Suprapubic skin (tissue), 4 donors: ENCODE measurements at regions not wholly inside any gene's neighbourhood (a gene's known extent, or its start where the extent isn't known, plus 50 kb on each side); places are given as distances from the start of the nearest gene placed in this dataset.
"Not testable (repeated sequence)": the region's sequence is repeated elsewhere in the genome, so short reads cannot be mapped to it uniquely, and the experiment has no call there.

ENCODE experiments used
- DNase-seq, 2 donors: peaks; one replicate each; pipeline ENCODE4 v3.0.0-alpha.2; 2019; ENCODE audit warnings: low spot score in 2 of 2
- H3K27ac ChIP-seq: fragments of 200-600 bp; sonication (generic); one replicate; pipeline ENCODE4 v1.5.1; 2019
- H3K27me3 ChIP-seq: fragments of 200-600 bp; sonication (generic); one replicate; pipeline ENCODE4 v1.5.1; 2019
- H3K36me3 ChIP-seq: fragments of 200-600 bp; sonication (generic); one replicate; pipeline ENCODE4 v1.5.1; 2019
- H3K4me1 ChIP-seq: fragments of 200-600 bp; sonication (generic); one replicate; pipeline ENCODE4 v1.5.1; 2019
- H3K4me3 ChIP-seq: fragments of 200-600 bp; sonication (generic); one replicate; pipeline ENCODE4 v1.5.1; 2019; ENCODE audit warnings: mild to moderate bottlenecking
- H3K9me3 ChIP-seq: fragments of 200-600 bp; sonication (generic); one replicate; pipeline ENCODE4 v1.5.1; 2019
- CTCF ChIP-seq, 2 donors: fragments of 200-600 bp in 1 of 2; fragments of 450-650 bp in 1 of 2; sonication (generic) in 1 of 2; IDR thresholded peaks; one replicate each; pipeline ENCODE4 v1.5.1; 2016 to 2019; ENCODE audit warnings: antibody characterized with exemption in 2 of 2, mild to moderate bottlenecking in 1 of 2, moderate library complexity in 1 of 2
- EP300 ChIP-seq: sonication (generic); formaldehyde crosslinking; IDR thresholded peaks from one replicate; pipeline ENCODE4 v1.6.1; 2017; ENCODE audit warnings: antibody characterized with exemption
- POLR2A ChIP-seq, 2 donors: fragments of 450-650 bp; IDR thresholded peaks; one replicate each; pipeline ENCODE4 v1.6.1; 2017; ENCODE audit warnings: antibody characterized with exemption in 2 of 2, mild to moderate bottlenecking in 2 of 2, moderate library complexity in 2 of 2
- POLR2AphosphoS5 ChIP-seq, 3 donors: sonication (generic); formaldehyde crosslinking; IDR thresholded peaks; one replicate each; pipeline ENCODE4 v1.6.1; 2017; ENCODE audit warnings: antibody characterized with exemption in 3 of 3
- WGBS: methylation state at CpG from one replicate; pipeline ENCODE4 v1.1.5; 2018; 5-methylcytosine and 5-hydroxymethylcytosine counted together

DNA sequence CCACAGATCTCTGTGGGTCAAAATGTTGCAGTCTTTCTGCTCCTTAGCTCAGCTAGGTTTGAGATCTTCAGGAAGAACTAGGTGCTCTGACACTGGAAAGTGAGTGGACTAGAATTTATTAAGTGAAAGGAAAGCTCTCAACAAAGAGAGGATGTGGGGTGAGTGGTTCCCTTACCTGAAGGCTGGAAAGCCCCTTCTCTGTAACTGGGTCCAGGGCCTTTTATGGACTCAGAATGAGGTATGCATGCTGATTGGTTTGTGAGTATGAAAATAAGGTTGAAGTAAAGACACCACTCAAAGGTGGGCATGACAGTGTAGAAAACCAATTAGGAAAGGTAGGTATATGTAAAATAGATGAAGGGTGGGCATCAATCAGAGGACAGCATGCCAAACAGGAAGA is 485.5 kb downstream of the CD109 start:
- H3K9me3 ChIP-seq = no peaks in the 10 kb centered on the region
- no peak overlapping the region for H3K27ac ChIP-seq
- H3K27me3 ChIP-seq = no peaks in the 10 kb centered on the region
- no peaks in the 10 kb centered on the region for H3K36me3 ChIP-seq
- DNase-seq = no peak
- TF ChIP-seq CTCF (IDR thresholded peaks at IDR 0.05) = no peak
- no peak for TF ChIP-seq POLR2AphosphoS5 (IDR thresholded peaks at IDR 0.05)
- no peak for TF ChIP-seq EP300
- no peak for TF ChIP-seq POLR2A (IDR thresholded peaks at IDR 0.05)
- no peak overlapping the region for H3K4me3 ChIP-seq
- H3K4me1 ChIP-seq = no peaks in the 10 kb centered on the region

GRCh38 chr6:74177506-74177905 is 481.5 kb downstream of the CD109 start:
- Histone ChIP-seq H3K27me3 (no peaks in the 10 kb centered on the region), H3K9me3 (no peaks in the 10 kb centered on the region), H3K4me3 (no peak overlapping the region), H3K4me1 (no peaks in the 10 kb centered on the region), H3K27ac (no peak overlapping the region), H3K36me3 (no peaks in the 10 kb centered on the region)
- no peak for DNase-seq
- WGBS = 89% methylated on average over 4 of the region's 4 CpGs
- TF ChIP-seq POLR2A (IDR thresholded peaks at IDR 0.05) (no peak), EP300 (no peak), POLR2AphosphoS5 (IDR thresholded peaks at IDR 0.05) (no peak), CTCF (IDR thresholded peaks at IDR 0.05) (no peak)

GRCh38 chr6:74170550-74170949 is 474.5 kb downstream of the CD109 start:
- WGBS = 71% methylated on average over 2 of the region's 2 CpGs
- H3K4me3 ChIP-seq, H3K36me3 ChIP-seq, H3K27me3 ChIP-seq, H3K4me1 ChIP-seq, H3K9me3 ChIP-seq, DNase-seq, H3K27ac ChIP-seq: not testable (repeated sequence)

- no peak overlapping the region for H3K27ac ChIP-seq
- TF ChIP-seq POLR2AphosphoS5 (IDR thresholded peaks at IDR 0.05) (no peak), EP300 (no peak), POLR2A (IDR thresholded peaks at IDR 0.05) (no peak), CTCF (IDR thresholded peaks at IDR 0.05) (no peak)
- WGBS = 37% methylated on average over 2 of the region's 2 CpGs
- H3K4me3 ChIP-seq = no peak overlapping the region
- H3K27me3 ChIP-seq = no peaks in the 10 kb centered on the region
- H3K4me1 ChIP-seq = peaks cover 6% of the 10 kb centered on the region
- no peak for DNase-seq
- H3K9me3 ChIP-seq = no peaks in the 10 kb centered on the region
- no peaks in the 10 kb centered on the region for H3K36me3 ChIP-seq
Observed at GRCh38 chr6:74170118-74170517, 474.1 kb downstream of the CD109 start.

DNA sequence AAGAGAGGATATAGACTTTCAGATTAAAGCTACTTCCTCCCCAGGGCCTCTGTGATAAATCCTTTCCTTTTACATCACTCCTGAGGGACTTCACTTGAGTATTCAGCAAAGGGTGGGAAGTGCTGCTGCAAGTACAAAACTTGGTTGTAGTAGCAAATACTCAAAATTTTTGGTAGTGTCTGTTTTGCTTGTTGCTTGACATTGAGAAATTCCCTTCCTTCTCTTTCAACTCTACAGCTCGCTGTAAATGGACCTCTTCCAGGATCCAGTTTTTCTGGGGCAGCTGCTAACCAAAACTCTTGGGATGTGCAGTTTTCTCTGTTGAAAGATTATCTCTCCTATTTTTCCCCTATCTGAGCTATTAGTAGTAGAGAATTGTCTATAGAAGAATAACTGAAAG is 472.0 kb downstream of the CD109 start:
- 33% methylated on average over 1 of the region's 1 CpG for WGBS
- H3K4me1 ChIP-seq = peaks cover 6% of the 10 kb centered on the region
- TF ChIP-seq POLR2A (IDR thresholded peaks at IDR 0.05) (no peak), EP300 (no peak), CTCF (IDR thresholded peaks at IDR 0.05) (no peak), POLR2AphosphoS5 (IDR thresholded peaks at IDR 0.05) (no peak)
- no peak overlapping the region for H3K27ac ChIP-seq
- H3K36me3 ChIP-seq = no peaks in the 10 kb centered on the region
- H3K4me3 ChIP-seq = no peak overlapping the region
- H3K27me3 ChIP-seq = no peaks in the 10 kb centered on the region
- no peaks in the 10 kb centered on the region for H3K9me3 ChIP-seq
- no peak for DNase-seq

DNA sequence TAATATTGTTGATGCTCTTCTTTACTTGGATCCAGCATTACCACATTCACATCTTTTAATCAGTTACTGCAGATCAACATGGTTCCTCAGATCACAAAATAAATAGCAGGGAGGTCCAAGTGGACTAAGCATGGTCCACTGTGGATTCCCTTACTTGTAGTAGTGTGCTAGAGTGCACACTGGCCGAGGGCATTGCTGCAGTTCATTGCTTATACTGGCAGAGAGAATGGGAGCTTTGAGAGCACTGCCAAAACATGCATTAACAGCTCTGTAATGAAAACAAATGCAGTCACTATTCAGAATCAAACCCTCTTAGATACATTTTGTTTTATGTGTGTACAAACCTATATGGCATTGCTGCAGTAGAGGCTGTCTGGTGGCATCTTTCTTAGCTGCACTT is 471.5 kb downstream of the CD109 start:
- H3K27ac ChIP-seq = no peak overlapping the region
- no peaks in the 10 kb centered on the region for H3K36me3 ChIP-seq
- no peak overlapping the region for H3K4me3 ChIP-seq
- no peaks in the 10 kb centered on the region for H3K9me3 ChIP-seq
- 56% methylated on average over 1 of the region's 1 CpG for WGBS
- peaks cover 6% of the 10 kb centered on the region for H3K4me1 ChIP-seq
- H3K27me3 ChIP-seq = no peaks in the 10 kb centered on the region
- TF ChIP-seq POLR2A (IDR thresholded peaks at IDR 0.05) (no peak), CTCF (IDR thresholded peaks at IDR 0.05) (no peak), POLR2AphosphoS5 (IDR thresholded peaks at IDR 0.05) (no peak), EP300 (no peak)
- no peak for DNase-seq
